ENCODE measurements at regions not wholly inside any gene's neighbourhood (a gene's known extent, or its start where the extent isn't known, plus 50 kb on each side); places are given as distances from the start of the nearest gene placed in this dataset.

DNA sequence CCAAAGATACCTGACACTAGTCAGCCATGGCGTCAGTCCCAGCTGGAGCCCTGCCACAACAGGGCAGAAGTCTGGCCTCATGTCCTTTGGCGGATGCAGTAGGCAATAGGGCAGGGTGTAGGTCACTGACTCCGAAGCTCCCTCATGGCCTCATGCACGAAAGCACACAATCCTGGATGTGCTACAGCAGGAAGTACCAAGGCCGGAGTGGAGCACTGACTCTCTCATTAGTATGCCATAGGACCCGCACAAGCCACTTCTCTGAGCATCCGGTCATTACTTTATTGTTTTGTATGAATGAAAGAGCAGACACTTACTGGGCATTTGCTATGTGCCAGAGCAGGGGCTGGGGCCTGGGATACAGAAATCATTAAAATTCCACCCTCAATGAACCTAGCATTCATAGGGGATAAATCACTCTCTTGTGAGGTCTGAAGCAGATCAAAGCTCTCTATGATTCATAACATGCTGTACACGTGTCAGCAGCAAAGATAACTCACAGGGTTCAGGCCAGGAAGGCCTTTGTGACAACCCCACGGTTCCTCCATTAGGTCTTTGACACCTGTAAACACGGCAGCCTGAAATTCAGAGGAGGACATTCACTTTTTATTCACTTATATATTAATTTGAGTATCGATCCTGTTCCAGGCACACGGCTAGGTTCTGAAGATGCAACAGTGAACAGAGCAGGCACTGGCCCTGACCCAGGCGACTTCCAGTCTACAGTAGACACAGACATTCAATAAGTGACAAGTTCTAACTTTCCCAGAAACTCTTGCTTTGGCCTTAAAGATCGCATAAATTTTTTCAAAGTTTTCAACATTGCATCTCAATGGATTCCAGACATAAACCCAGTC, 357.9 kb upstream of the USP24 start:
- no peak for DNase-seq (ENCODE audit: low read depth)

DNA sequence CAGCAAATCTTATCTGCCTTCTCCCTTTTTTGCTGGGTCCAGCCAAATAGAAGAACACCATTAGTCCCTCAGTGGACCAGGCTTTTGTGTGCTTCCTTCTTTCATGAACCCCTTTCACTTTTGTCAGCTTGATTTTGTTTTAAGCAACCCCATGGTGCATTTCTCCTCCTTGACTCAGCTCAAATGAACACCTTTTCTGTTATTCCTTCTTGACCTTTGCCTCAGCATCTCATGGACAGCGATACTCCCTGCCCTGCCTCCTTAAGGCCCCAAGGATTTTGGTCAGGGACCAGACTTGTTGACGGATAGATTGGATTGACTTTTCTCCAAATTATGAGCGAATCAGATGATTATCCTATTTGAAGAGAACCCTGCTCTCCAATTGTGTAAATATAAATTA, 356.6 kb upstream of the USP24 start:
- no peak for DNase-seq (ENCODE audit: low read depth)

DNA sequence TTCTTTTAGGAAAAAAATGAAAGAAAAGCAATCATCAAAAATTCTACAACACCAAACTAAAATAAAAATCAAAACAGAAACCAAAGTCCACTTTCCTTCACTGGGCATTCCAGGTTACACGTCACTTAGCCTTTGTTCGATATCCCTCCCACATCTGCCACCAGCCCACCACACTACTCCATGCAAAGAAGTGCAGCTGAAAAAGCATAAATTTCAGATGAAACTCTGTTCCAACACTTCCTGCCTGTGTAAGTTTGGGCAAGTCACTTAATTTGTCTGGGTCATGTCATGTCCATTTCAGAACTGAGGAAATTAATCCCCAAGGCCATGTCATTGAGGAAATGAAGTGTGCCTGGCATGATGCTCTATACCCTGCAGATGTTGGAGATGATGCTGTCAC, 354.3 kb upstream of the USP24 start:
- no peak for DNase-seq (ENCODE audit: low read depth)

DNA sequence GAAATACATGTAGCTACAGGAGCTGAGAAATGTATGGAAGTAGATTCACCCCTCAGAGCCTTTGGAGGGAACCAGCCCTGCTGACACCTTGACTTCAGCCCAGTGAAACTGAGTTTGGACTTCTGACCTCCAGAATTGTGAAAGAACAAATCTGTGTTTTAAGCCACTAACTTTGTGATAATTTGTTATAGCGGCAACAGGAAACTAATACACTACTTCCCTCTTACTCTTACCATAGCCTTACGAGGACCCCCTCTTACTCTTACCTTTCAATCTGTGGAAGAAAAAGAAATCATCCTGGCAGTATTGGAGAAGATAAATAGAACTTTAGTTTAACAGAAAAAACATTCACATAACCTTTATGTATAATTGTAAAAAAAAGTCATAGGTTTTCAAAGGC, 353.6 kb upstream of the USP24 start:
- DNase-seq (ENCODE audit: low read depth), result no peak

DNA sequence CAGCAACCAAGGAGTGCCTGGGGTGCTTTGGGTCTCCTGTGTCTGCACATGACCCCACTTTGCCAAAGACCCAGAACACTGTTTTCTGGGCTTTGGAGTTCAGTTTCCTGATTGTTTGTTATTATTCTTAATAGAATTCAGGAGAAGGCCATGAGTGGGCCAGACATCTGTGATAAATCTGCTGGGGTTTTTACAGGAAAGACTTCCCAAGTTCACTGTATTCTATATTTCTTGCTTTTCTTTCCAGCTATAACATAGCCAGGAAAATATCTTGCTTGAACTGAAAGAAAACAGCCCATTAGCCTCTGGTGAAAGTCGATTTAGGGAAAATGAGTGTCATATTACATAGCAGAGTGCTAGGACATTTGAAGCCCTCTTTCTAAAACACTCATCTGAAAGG, 345.1 kb upstream of the USP24 start:
- no peak for DNase-seq (ENCODE audit: low read depth)

DNA sequence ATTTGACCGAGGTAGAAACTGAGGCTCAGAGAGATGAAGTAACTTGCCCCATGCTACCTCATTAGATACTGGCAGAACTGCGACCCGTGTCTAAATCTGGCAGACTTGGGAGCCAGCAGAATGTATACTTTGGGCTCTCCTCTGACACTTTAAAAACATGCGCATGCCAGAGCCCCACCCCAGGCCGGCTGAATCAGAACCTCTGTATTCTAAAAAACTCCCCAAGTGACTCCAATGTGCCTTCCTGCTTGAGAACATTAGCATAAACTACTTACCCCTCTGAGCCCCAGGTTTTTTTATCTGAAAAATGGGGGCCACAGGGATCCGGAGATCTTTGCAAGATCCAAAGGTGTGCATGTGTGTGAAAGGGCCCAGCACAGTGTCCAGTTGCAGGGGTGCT, 344.7 kb upstream of the USP24 start:
- no peak for DNase-seq (ENCODE audit: low read depth)

DNA sequence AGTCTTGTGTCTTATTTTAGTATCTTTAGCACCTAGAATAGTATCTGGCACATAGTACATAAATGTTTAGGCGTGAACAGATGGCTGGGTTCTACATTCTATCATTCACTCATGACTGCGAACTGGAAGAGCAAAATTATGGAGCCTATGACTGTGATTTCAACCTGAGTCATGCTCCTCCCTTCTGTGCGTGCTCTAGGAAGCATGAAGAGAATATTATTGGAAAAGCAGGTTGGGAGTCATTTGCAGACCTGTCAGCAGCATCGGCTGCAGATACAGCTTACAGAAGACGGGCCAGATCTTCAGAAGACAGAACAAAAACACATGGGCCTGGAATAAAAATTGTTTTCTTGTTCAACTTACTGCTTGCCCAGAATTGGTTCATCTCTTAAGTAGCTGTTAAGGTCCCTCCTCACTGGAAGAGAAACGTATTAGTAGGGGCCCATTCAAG, 344.0 kb upstream of the USP24 start:
- no peak for DNase-seq (ENCODE audit: low read depth)

DNA sequence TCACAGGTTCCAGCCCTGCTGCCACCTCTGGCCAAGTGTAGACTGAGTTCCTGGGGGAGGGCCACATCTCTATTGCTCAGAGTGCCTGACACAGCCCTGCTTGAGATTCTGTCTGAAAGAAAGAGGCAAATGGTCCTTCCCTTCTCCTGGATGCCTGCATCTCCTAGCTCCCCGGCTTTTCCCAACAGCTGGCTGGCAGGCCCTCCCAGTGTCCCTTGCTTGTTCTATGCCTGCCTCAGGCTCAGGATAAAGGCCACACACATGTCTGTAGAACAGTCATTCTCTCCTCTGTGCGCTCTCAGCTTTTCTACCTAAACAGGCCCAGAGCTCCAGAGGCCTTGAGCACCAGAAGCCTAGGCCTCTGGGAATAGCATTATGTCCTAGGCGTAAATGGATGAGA, 343.4 kb upstream of the USP24 start:
- no peak for DNase-seq (ENCODE audit: low read depth)

DNA sequence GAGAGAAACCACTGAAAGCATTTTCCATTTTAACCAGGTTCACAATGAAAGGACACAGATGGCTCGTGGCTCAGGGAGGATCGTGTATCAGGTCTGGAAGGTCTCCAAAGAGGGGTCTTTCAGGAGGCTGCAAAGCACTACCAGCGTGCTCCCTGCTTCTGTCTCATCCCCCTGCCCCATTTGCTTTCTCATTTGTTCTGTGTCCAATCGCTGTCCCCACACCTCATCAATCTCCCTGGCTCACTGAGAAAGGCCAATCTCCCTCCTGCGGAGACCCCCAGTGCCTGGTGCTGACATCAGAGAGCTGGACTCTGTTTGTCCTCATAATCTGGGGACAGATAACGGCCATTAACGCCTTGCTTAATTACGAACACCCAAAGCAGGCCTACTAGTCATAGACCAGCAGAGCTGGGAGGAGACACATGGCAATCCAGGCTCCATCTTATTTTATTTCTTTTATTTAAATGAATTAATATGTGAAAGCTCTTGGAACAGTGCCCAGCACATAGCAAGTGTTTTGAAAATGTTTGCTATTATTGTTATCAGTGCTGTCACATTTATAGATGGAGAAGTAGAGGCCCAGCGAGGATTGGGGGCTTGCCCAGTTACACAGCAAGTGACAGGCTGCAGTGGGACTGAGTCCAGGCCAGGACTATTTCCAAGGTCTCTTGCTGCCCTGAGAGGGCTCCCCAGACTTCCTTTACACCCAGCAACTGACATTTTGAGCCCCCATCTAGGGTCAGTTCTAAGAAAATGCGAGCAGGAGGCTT, 341.0 kb upstream of the USP24 start:
- no peak for DNase-seq (ENCODE audit: low read depth)

DNA sequence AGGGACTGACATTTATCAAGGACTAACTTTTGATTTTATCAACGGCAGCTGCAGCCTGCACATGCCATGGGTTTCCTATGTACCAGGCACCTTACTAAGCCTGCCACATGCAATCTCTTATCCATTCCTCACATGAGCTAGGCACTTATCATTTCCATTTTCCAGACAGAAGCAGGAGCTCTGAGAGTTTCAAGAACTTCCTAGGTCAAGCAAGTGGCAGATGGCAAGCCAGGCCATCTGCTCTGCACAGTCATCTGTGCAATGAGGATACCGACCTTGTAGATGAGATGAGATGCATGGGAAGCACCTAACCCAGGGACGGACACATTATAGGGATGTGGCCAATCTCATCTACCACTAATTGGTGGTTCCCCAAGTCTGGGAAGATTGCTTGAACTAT, 339.4 kb upstream of the USP24 start:
- no peak for DNase-seq (ENCODE audit: low read depth)

DNA sequence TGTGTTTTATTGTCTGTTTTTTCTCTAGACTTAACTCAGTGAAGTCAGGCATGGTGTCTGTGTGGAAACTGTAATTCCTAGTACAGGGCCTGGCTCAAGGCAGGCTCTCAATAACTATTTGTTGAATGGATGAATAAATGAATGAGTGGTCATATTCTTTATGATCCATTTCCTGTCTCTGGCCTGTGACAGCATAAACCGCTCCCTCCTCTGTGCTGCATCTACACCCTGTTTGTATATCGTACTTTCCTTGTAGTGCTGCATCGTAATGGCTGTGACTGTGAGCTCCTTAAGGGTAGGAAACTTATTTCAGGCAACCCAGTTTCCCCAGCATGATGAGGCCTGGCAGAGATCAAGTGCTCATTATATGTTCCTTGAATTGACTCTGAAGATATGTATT, 337.5 kb upstream of the USP24 start:
- no peak for DNase-seq (ENCODE audit: low read depth)

DNA sequence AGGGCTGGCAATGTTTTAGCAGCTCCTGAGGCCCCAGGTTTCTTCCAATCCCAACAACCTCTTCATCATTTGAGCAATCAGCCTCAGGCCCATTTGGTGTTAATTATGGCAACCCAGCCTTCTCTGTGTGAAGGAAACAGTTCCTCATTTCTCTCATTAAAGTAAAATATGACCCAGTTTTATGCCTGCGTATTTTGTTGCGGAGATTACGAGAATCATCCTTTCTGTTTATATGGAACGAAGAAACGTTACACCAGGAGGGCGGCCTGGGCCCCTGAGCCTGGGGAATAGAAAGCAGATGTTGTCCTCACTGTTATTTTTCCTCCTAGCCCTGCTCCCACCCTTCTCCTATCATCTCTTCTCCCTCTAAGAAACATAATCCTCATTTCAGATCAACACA, 332.2 kb upstream of the USP24 start:
- no peak for DNase-seq (ENCODE audit: low read depth)

DNA sequence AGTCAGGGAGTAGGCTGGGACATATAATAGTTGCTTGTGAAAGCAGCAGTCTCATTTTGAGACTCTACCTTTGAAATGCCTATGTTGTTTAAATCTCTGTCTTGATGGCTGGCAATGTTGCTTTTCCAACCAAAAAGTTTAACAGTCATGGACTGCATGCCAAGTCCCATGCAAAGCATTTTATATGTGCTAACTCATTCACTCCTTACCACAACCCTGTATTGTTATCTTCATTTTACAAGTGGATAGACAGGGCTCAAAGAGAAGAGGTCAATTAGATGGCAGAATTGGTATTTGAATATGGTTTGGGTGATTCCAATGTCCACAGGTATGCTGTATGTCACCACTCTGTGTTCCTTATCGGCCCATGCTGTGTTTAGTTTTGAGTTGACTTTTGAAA, 331.4 kb upstream of the USP24 start:
- DNase-seq (ENCODE audit: low read depth), result no peak

DNA sequence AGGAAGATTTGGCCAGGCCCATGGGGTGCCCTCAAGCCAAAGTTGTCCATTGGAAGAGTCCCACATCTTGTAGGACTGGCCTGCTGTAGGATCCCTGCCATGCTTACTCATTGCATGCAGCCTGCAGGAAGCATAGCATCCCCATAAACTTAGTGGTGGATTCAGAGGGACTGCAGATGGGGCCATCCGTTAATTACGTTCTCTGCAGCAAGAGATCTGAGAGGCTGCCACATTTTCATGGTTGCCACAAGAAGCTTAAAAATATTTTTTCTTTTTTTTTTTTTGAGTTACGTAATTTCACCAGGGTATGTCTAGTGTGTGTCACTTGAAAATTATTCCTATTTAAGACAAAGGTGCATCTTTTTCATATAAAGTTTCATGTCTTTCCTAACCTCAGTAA, 329.7 kb upstream of the USP24 start:
- DNase-seq (ENCODE audit: low read depth), result no peak

DNA sequence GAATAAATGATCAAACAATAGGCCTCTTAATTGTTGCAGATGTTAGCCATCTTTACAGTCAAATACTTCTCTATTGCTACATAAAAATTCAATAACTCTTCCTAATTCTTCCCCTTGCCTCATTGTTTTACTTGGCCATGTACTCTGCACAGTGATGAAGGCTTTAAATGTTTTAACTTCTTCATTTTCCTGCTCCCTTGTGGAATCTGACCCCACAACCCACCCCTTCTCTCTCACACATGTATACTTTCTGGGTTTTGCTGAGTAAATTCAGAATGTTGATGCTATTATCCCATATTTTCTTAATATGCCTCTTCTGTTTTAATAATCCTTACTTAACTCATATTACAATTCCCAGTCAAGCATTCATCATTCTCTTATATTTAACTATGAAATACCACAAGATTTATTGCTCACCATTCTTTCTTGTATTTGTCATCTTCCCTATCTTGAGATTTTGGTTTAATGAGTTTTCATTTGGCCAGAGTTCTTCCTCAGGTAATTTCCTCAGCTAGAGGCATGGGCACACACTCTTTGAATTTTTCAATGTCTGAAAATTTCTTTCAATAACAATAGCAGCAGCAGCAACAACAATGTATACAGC, 327.8 kb upstream of the USP24 start:
- DNase-seq (ENCODE audit: low read depth), result no peak

DNA sequence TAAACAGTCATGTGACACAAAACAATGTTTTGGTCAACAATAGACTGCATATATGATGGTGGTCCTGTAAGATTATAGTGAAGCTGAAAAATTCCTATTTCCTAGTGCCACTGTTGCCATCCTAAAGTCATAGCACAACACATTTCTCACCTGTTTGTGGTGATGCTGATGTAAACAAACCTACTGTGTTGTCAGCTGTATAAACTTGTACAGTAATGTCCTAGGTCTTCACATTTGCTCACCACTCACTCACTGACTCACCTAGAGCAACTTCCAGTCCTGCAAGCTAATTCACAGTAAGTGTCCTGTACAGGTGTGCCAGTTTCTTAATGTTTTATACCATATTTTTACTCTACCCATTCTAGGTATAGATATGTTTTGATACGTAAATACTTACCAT, 326.1 kb upstream of the USP24 start:
- no peak for DNase-seq (ENCODE audit: low read depth)

DNA sequence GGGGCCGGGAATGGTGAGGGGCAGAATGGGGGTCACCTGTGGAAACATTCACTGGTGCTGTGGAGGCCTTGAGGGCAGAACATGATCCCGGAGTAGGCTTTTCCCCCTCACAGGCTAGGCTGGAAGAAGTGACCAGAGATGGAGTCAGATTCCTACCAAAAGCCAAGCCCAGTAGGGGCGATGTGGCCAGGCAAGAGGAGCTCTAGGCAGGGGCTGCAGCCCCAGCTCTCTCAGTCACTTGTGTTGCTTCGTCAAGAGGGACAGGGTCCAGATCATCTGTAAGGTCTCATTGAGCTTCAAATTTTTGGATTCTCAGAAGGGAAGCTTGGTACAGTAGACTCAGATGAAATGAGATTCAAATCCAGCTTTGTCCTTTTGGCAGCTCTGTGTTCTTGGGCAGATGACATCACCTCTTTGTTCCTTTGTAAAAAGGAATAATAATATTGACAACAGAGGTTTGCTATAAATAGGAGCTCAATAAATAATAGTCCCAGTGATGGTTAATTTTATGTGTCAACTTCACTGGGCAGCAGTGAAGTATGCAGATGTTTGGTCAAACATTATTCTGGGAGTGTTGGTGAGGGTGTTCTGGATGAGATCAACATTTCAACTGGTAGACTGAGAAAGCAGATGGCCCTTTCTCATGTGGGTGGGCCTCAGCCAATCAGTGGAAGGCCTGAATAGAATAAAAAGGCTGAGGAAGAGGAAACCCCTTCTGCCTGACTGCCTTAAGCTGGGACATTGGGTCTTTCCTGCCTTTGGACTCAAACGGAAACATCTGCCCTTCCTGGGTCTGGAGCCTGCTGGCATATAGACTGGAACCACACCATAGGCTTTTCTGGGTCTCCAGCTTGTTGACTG, 324.7 kb upstream of the USP24 start:
- no peak for DNase-seq (ENCODE audit: low read depth)

DNA sequence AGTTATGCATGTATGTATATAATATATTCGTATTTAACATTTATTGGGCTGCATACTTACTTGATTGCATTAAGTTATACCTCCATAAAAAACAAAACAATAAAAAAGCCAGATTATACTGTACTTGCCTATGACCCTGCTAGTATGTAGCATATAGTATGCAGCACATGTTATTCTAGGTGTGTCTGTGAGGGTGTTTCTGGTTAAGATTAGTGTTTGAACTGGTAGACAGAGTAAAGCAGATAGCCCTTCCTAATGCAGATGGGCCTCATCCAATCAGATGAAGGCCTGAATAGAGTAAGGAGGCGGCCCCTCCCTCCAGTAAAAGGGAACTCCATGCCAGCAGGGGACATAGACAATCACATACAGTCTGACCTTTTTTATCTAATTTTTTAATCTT, 323.3 kb upstream of the USP24 start:
- no peak for DNase-seq (ENCODE audit: low read depth)

DNA sequence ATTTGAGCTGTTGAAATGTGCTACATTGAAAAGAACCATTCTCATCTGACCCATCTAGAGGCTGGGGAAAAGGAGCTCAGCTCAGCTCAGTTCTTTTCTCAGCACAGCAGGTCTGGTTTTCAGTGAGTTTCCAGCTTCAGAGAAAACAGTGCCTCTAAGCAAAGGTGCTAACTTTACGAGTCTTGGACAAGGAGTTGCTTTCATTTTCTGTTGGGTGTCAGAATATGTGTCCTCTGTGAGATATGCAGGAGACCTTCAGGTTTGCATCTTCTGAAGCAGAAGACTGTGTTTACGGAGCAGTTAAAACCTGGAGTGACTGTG, 321.3 kb upstream of the USP24 start:
- DNase-seq (ENCODE audit: low read depth), result no peak

DNA sequence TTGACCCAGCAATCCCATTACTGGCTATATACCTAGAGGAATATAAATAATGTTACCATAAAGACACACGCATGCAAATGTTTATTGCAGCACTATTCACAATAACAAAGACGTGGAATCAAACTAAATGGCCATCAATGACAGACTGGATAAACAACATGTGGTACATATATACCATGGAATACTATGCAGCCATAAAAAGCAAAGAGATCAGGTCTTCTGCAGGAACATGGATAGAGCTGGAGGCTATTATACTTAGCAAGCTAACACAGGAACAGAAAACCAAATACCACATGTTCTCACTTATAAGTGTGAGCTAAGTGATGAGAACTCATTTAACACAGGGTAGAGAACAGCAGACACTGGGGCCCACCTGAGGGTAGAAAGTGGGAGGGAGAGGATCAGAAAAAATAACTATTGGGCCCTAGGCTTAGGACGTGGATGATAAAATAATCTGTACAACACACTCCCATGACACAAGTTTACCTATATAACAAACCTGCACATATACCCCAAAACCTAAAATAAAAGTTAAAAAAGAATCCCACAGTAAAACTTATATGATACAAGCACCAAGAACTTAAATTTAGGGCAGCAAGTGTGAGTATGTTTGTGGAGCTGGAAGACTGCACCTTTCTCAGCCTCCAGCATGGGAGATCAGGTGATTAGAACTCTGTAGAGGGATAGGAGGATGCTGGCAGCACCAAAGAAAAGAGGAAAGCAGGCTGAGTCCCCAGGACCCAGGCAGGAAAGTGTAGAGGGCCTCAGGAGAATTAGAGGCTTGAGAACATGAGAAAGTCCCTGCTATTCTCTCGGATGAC, 320.8 kb upstream of the USP24 start:
- no peak for DNase-seq (ENCODE audit: low read depth)

DNA sequence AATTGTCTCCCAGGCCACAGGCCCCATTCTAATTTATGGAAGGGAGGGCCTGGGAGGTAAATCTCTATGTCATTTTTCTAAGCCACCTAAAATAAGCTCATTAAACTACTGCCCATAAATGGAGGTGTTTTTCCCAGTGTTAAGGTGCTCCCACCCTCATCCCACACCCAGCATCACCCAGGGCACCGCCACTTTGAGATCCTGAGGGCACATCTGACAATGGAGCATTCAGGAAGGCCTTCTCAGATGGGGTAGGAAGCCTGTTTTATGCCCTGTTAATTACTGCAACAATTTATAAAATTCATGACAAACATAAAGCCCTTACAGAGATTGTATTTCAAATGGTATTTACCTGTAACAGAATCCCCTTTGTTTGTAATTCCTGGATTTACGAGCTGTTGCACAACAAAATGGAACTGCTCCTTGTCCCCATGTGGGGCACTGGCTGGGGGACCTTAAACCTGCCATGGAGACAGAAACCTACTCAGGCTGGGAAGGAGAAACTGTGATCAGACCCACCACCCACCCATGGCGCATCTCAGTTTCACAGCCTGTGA, 319.5 kb upstream of the USP24 start:
- no peak for DNase-seq (ENCODE audit: low read depth)
